ENCODE measurements at regions not wholly inside any gene's neighbourhood (a gene's known extent, or its start where the extent isn't known, plus 50 kb on each side); places are given as distances from the start of the nearest gene placed in this dataset.

DNA sequence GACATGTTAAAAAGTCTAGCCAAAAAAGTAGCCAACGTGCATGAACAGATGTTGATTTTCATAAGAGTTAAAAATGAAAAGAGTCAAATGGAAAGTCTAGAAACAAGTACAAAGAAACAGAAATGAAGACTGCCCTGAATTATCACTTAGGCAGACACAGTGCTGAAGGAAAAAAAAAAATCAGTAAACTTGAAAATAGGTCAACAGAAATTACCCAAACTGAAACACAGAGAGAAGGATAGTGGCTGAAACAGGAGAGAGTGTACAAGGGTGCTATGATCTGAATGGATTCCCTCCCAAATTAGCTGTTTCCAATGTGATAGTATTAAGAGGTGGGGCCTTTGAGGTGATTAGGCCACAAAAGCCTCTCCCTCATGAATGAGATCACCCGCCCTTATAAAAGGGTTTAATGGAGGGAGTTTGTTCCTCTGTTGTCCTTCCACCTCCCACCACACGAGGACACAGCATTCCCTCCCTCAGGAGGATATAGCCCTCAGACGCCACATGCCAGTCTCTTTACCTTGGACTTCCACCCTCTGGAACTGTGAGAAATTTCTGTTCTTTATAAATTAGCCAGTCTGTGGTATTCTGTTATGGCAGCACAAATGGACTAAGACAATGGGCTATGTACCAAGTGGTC, 249.7 kb downstream of the AHR start:
- intact Hi-C loops (cut with micrococcal nuclease; ENCODE audit: unreplicated experiment) (loop anchor here (10.0 kb wide), 1 partner anchor 97 kb away; no protein-coding TSS in a partner anchor), in situ Hi-C loops (cut with HindIII; ENCODE audit: extremely low pct_ligation_motif_present, low pct_unique_long_range_greater_than_20kb) (loop anchor here (25.0 kb wide), 1 partner anchor 611 kb away; no protein-coding TSS in a partner anchor)
- no peaks in the 10 kb centered on the region for H3K79me2 ChIP-seq (ENCODE audit: insufficient read depth, low read length)
- 39% methylated on average over 4 of the region's 4 CpGs for WGBS (ENCODE audit: low lambda C conversion rate)
- DNase-seq (ENCODE audit: low spot score) = peak; percentile 10
- no peak overlapping the region for H2AFZ ChIP-seq (ENCODE audit: low read length)
- BruUV-seq (replicated peaks) = no TSS peak
- peak; percentile 18 for FAIRE-seq
- no peak overlapping the region for H3K27ac ChIP-seq (ENCODE audit: extremely low read length, insufficient read depth, low read length)
- no peaks in the 10 kb centered on the region for H3K27me3 ChIP-seq (ENCODE audit: control insufficient read depth in 1 of 2, insufficient read depth in 2 of 2, low read length in 2 of 2)
- CTCF ChIA-PET (ENCODE audit: low intra/inter-chr PET ratio, low total read pairs) = no interaction called here
- no peaks in the 10 kb centered on the region for H4K20me1 ChIP-seq (ENCODE audit: insufficient read depth, low read length)
- peaks cover 1% of the 10 kb centered on the region for H3K4me1 ChIP-seq (ENCODE audit: insufficient read depth, low read length)
- H3K4me2 ChIP-seq (ENCODE audit: low read depth, low read length) = no peak overlapping the region
- peak; percentile 95 for ATAC-seq
- POLR2A ChIA-PET = no interaction called here
- H3K36me3 ChIP-seq (replicated peaks in 1 of 2; ENCODE audit: control insufficient read depth in 1 of 2, insufficient read depth in 2 of 2, low read length in 2 of 2) = no peaks in the 10 kb centered on the region
- H3K9ac ChIP-seq (ENCODE audit: insufficient read depth, low read depth, low read length) = no peak overlapping the region
- no peaks in the 10 kb centered on the region for H3K9me3 ChIP-seq (ENCODE audit: low read length)
- no peak overlapping the region for H3K4me3 ChIP-seq (replicated peaks in 1 of 3; ENCODE audit: insufficient read depth in 1 of 3, low read depth in 2 of 3, low read length in 3 of 3)
- TF ChIP-seq ZNF280B (CRISPR knock-in tag; IDR thresholded peaks at IDR 0.05; ENCODE audit: borderline replicate concordance) (no peak), SMC3 (IDR thresholded peaks at IDR 0.05; ENCODE audit: low read length) (peak; percentile 53; the same call in 1 of the 2 replicates), STAG1 (CRISPR knock-in tag; IDR thresholded peaks at IDR 0.05) (peak; percentile 62), HNRNPK (IDR thresholded peaks at IDR 0.05; ENCODE audit: low read depth, low read length, poor library complexity, severe bottlenecking) (no peak), FOSL1 (CRISPR knock-in tag; IDR thresholded peaks at IDR 0.05; ENCODE audit: borderline replicate concordance) (no peak), KIAA2018 (CRISPR knock-in tag; IDR thresholded peaks at IDR 0.05; ENCODE audit: borderline replicate concordance) (no peak), ZNF253 (CRISPR knock-in tag; IDR thresholded peaks at IDR 0.05; ENCODE audit: borderline replicate concordance) (no peak)
- TF ChIP-seq, protein P1, sequence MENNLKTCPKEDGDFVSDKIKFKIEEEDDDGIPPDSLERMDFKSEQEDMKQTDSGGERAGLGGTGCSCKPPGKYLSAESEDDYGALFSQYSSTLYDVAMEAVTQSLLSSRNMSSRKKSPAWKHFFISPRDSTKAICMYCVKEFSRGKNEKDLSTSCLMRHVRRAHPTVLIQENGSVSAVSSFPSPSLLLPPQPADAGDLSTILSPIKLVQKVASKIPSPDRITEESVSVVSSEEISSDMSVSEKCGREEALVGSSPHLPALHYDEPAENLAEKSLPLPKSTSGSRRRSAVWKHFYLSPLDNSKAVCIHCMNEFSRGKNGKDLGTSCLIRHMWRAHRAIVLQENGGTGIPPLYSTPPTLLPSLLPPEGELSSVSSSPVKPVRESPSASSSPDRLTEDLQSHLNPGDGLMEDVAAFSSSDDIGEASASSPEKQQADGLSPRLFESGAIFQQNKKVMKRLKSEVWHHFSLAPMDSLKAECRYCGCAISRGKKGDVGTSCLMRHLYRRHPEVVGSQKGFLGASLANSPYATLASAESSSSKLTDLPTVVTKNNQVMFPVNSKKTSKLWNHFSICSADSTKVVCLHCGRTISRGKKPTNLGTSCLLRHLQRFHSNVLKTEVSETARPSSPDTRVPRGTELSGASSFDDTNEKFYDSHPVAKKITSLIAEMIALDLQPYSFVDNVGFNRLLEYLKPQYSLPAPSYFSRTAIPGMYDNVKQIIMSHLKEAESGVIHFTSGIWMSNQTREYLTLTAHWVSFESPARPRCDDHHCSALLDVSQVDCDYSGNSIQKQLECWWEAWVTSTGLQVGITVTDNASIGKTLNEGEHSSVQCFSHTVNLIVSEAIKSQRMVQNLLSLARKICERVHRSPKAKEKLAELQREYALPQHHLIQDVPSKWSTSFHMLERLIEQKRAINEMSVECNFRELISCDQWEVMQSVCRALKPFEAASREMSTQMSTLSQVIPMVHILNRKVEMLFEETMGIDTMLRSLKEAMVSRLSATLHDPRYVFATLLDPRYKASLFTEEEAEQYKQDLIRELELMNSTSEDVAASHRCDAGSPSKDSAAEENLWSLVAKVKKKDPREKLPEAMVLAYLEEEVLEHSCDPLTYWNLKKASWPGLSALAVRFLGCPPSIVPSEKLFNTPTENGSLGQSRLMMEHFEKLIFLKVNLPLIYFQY (CRISPR knock-in tag; IDR thresholded peaks at IDR 0.05; ENCODE audit: borderline replicate concordance) = no peak

Measured in HepG2 (cell line).